ENCODE measurements at regions not wholly inside any gene's neighbourhood (a gene's known extent, or its start where the extent isn't known, plus 50 kb on each side); places are given as distances from the start of the nearest gene placed in this dataset.

GRCh38 chr18:25453556-25454269 lies 101.7 kb upstream of the ZNF521 start:
- Histone ChIP-seq H3K27me3 (replicated peaks) (no peaks in the 10 kb centered on the region), H3K36me3 (no peaks in the 10 kb centered on the region), H3K4me1 (replicated peaks) (no peaks in the 10 kb centered on the region), H3K4me3 (no peak overlapping the region), H3K9me3 (replicated peaks) (no peaks in the 10 kb centered on the region), H3K27ac (no peak overlapping the region)
- DNase-seq (ENCODE audit: low read depth in 1 of 2, low spot score in 2 of 2): no peak

- Histone ChIP-seq H3K4me3 (no peak overlapping the region), H3K36me3 (no peaks in the 10 kb centered on the region), H3K27me3 (replicated peaks) (no peaks in the 10 kb centered on the region), H3K27ac (no peak overlapping the region), H3K4me1 (replicated peaks) (no peaks in the 10 kb centered on the region; the same call in 1 of the 2 replicates), H3K9me3 (replicated peaks) (no peaks in the 10 kb centered on the region)
- DNase-seq (ENCODE audit: low read depth in 1 of 2, low spot score in 2 of 2): no peak
These were observed 99.2 kb upstream of the ZNF521 start for GRCh38 chr18:25451077-25451658.

DNA sequence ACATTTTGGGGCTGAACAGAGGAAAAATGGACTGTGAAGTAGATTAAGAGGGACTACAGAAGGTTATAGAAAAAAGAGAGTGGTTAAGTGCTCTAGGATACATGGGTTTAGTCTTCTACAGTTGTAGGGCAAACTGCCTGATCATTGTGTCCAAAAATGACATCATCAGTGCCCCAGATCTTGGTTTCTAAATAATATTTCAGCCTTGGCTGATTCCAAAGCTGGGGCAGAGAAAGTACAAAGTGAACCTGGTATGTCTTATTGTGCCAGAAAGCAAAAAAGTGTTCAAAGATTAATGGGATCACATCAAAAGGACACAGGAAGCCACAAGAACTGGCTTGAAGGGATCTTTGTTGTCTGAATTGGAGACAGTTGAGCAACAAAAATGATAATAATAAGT lies 97.1 kb upstream of the ZNF521 start:
- no peak for DNase-seq (ENCODE audit: low read depth in 1 of 2, low spot score in 2 of 2)
- Histone ChIP-seq H3K4me3 (no peak overlapping the region), H3K27me3 (replicated peaks) (no peaks in the 10 kb centered on the region), H3K36me3 (no peaks in the 10 kb centered on the region), H3K4me1 (replicated peaks) (peaks cover 5% of the 10 kb centered on the region), H3K9me3 (replicated peaks) (no peaks in the 10 kb centered on the region), H3K27ac (no peak overlapping the region)

DNA sequence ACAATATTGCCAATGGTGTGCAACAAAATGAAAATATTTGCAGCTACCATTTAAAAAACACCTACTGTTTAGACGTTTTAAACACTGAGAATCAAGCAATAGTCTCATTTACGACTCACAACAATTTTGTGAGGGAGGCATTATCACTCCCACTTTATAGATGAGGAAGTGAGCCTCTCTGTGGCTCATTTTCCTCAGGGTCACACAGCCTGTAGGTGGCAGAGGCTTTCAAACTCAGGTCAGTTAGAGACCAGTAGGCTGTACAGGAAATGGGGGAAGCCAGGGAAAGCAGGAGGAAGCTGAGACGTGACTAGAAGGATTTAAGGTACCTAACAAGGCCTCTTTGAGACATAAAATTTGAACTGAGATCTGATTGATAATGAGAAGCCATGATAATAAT lies 95.0 kb upstream of the ZNF521 start:
- H3K4me3 ChIP-seq: no peak overlapping the region
- no peaks in the 10 kb centered on the region for H3K9me3 ChIP-seq (replicated peaks)
- H3K4me1 ChIP-seq (replicated peaks): peaks cover 16% of the 10 kb centered on the region
- no peak for DNase-seq (ENCODE audit: low read depth in 1 of 2, low spot score in 2 of 2)
- no peaks in the 10 kb centered on the region for H3K36me3 ChIP-seq
- no peak overlapping the region for H3K27ac ChIP-seq
- no peaks in the 10 kb centered on the region for H3K27me3 ChIP-seq (replicated peaks)

GRCh38 chr18:25445430-25445829 lies 93.5 kb upstream of the ZNF521 start:
- peaks cover 16% of the 10 kb centered on the region for H3K4me1 ChIP-seq (replicated peaks)
- H3K27me3 ChIP-seq (replicated peaks): no peaks in the 10 kb centered on the region
- no peak for DNase-seq (ENCODE audit: low read depth in 1 of 2, low spot score in 2 of 2)
- no peak overlapping the region for H3K4me3 ChIP-seq
- no peaks in the 10 kb centered on the region for H3K36me3 ChIP-seq
- H3K9me3 ChIP-seq (replicated peaks): no peaks in the 10 kb centered on the region
- no peak overlapping the region for H3K27ac ChIP-seq

DNA sequence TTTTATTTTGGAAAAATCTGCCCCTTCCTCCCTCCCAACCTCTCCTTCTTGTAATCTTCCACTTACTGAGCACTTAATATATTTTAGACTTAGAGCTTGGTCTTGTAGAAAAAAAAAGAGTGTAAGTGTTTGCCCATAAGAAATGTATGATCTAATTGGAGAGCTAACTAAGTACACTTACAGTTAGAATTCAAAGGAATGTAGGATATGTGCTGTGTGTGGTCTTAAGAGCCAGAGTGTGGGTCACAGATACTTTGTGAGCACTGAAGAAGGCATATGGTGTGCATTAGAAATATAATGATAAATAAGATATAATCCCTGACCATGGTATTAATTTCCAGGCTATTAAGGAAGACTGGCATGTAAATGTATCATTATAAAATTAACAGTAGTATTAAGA lies 91.8 kb upstream of the ZNF521 start:
- Histone ChIP-seq H3K36me3 (no peaks in the 10 kb centered on the region), H3K4me3 (no peak overlapping the region), H3K27me3 (replicated peaks) (no peaks in the 10 kb centered on the region), H3K4me1 (replicated peaks) (peaks cover 16% of the 10 kb centered on the region), H3K27ac (0 out of 2 replicates have a peak overlapping the region, but pooled peaks have one; percentile 22), H3K9me3 (replicated peaks) (no peaks in the 10 kb centered on the region)
- peak in 1 of 2 experiments; percentile 43 for DNase-seq (ENCODE audit: low read depth in 1 of 2, low spot score in 2 of 2)

GRCh38 chr18:25435149-25435782 lies 83.3 kb upstream of the ZNF521 start:
- H3K9me3 ChIP-seq (replicated peaks): no peaks in the 10 kb centered on the region
- H3K4me1 ChIP-seq (replicated peaks): no peaks in the 10 kb centered on the region
- DNase-seq (ENCODE audit: low read depth in 1 of 2, low spot score in 2 of 2): no peak
- no peak overlapping the region for H3K27ac ChIP-seq
- no peaks in the 10 kb centered on the region for H3K36me3 ChIP-seq
- no peaks in the 10 kb centered on the region for H3K27me3 ChIP-seq (replicated peaks)
- H3K4me3 ChIP-seq: no peak overlapping the region

- Histone ChIP-seq H3K27me3 (replicated peaks) (no peaks in the 10 kb centered on the region), H3K4me1 (replicated peaks) (no peaks in the 10 kb centered on the region), H3K4me3 (no peak overlapping the region), H3K9me3 (replicated peaks) (no peaks in the 10 kb centered on the region), H3K36me3 (no peaks in the 10 kb centered on the region), H3K27ac (no peak overlapping the region)
- no peak for DNase-seq (ENCODE audit: low read depth in 1 of 2, low spot score in 2 of 2)
These were observed 82.8 kb upstream of the ZNF521 start for GRCh38 chr18:25434745-25435144.

- H3K4me1 ChIP-seq (replicated peaks): no peaks in the 10 kb centered on the region
- DNase-seq (ENCODE audit: low read depth in 1 of 2, low spot score in 2 of 2): no peak
- H3K27ac ChIP-seq: no peak overlapping the region
- no peak overlapping the region for H3K4me3 ChIP-seq
- no peaks in the 10 kb centered on the region for H3K9me3 ChIP-seq (replicated peaks)
- H3K27me3 ChIP-seq (replicated peaks): no peaks in the 10 kb centered on the region
- no peaks in the 10 kb centered on the region for H3K36me3 ChIP-seq
These were observed 81.6 kb upstream of the ZNF521 start for GRCh38 chr18:25433590-25433989.

GRCh38 chr18:25425024-25425423 lies 73.1 kb upstream of the ZNF521 start:
- Histone ChIP-seq H3K27me3 (replicated peaks) (no peaks in the 10 kb centered on the region), H3K36me3 (no peaks in the 10 kb centered on the region), H3K27ac (no peak overlapping the region), H3K4me1 (replicated peaks) (no peaks in the 10 kb centered on the region), H3K4me3 (no peak overlapping the region), H3K9me3 (replicated peaks) (no peaks in the 10 kb centered on the region)
- DNase-seq (ENCODE audit: low read depth in 1 of 2, low spot score in 2 of 2): no peak

- H3K27me3 ChIP-seq (replicated peaks): no peaks in the 10 kb centered on the region
- DNase-seq (ENCODE audit: low read depth in 1 of 2, low spot score in 2 of 2): no peak
These were observed 71.8 kb upstream of the ZNF521 start for GRCh38 chr18:25423760-25424159.

DNA sequence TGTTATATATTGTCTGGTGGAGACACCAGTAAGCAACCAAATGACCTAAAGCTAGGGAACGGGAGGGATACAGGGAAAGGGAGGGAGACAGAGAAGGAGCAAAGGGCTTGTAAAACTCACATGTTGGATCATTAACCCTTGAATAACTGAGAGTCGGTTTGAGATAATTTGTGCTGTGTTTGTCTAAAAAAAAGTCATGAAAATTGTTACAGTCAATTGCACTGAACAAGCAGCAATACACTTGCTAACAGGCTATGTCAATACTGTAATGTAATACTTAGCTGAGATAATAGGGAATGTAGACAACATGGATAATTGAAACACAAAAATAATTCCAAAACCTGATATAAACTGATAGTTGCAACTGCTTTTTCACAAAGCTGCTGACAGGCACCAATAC lies 71.3 kb upstream of the ZNF521 start:
- no peaks in the 10 kb centered on the region for H3K4me1 ChIP-seq (replicated peaks)
- no peak for DNase-seq (ENCODE audit: low read depth in 1 of 2, low spot score in 2 of 2)
- no peak overlapping the region for H3K4me3 ChIP-seq
- H3K27ac ChIP-seq: no peak overlapping the region
- no peaks in the 10 kb centered on the region for H3K9me3 ChIP-seq (replicated peaks)
- H3K36me3 ChIP-seq: no peaks in the 10 kb centered on the region
- H3K27me3 ChIP-seq (replicated peaks): no peaks in the 10 kb centered on the region

More at GRCh38 chr18:25423760-25424159, 71.8 kb upstream of the ZNF521 start:
- Histone ChIP-seq H3K4me1 (replicated peaks) (no peaks in the 10 kb centered on the region), H3K9me3 (replicated peaks) (no peaks in the 10 kb centered on the region), H3K4me3 (no peak overlapping the region), H3K36me3 (no peaks in the 10 kb centered on the region), H3K27ac (no peak overlapping the region)

- no peak overlapping the region for H3K27ac ChIP-seq
- DNase-seq (ENCODE audit: low read depth in 1 of 2, low spot score in 2 of 2): no peak
- H3K9me3 ChIP-seq (replicated peaks): no peaks in the 10 kb centered on the region
- H3K27me3 ChIP-seq (replicated peaks): no peaks in the 10 kb centered on the region
- no peak overlapping the region for H3K4me3 ChIP-seq
- no peaks in the 10 kb centered on the region for H3K36me3 ChIP-seq
- H3K4me1 ChIP-seq (replicated peaks): no peaks in the 10 kb centered on the region
These were observed 70.3 kb upstream of the ZNF521 start for GRCh38 chr18:25422230-25422629.

DNA sequence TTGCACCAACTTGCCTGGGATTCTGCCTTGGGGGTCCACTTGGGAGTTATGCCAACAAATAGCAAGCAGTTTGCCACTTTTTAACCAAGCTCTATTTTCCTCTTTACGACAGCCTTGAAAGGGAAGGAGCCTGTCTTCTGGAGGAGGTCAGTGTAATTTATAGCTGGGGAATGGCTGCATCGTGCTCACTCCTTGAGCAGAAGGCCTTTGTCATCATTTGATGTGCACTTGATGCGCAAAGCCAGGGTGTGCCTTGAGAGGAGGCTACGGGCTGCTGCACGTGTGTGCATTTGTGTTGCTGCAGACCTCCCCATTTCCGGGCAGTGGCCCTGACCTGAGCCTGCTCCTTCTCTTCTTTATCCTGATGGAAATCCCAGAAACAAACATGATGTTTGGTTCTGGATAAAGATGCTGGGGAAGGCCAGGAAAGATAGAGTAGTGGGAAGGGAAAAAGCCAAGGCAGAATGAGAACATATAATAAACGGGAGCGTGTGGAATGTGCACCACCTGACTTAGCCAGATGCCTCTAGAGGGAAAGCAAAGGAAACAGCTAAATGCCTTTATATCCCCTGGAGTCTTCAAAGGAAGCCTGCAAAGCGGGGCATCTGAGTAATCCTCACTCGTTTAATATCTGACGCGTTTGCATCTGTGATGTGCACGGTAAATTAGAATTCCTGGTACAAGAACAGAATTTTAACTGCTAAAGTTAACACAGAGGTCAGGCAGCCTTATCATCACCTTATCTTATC lies 68.3 kb upstream of the ZNF521 start:
- H3K4me1 ChIP-seq (replicated peaks): no peaks in the 10 kb centered on the region
- H3K27ac ChIP-seq: no peak overlapping the region
- H3K36me3 ChIP-seq: no peaks in the 10 kb centered on the region
- H3K27me3 ChIP-seq (replicated peaks): no peaks in the 10 kb centered on the region
- DNase-seq (ENCODE audit: low read depth in 1 of 2, low spot score in 2 of 2): no peak
- no peaks in the 10 kb centered on the region for H3K9me3 ChIP-seq (replicated peaks)
- no peak overlapping the region for H3K4me3 ChIP-seq

Data from SJSA1 (cell line).